Fibroblast of pulmonary artery (primary cell): ENCODE measurements at regions not wholly inside any gene's neighbourhood (a gene's known extent, or its start where the extent isn't known, plus 50 kb on each side); places are given as distances from the start of the nearest gene placed in this dataset.

Source experiments
- DNase-seq: peaks from one replicate; pipeline ENCODE4 v3.0.0-alpha.2; 2010; ENCODE audit warnings: low read depth
- H3K4me3 ChIP-seq: replicated peaks from 2 replicates; pipeline ENCODE4 v1.5.1; 2011; ENCODE audit warnings: low read depth, mild to moderate bottlenecking, control low read depth, low read length, moderate library complexity
- TF ChIP-seq, protein P1 (sequence below): IDR thresholded peaks from 2 replicates; pipeline ENCODE4 v1.5.1; 2011; ENCODE audit warnings: mild to moderate bottlenecking, control low read depth, low read length, inconsistent platforms; ENCODE audit errors: missing control alignments

DNA sequence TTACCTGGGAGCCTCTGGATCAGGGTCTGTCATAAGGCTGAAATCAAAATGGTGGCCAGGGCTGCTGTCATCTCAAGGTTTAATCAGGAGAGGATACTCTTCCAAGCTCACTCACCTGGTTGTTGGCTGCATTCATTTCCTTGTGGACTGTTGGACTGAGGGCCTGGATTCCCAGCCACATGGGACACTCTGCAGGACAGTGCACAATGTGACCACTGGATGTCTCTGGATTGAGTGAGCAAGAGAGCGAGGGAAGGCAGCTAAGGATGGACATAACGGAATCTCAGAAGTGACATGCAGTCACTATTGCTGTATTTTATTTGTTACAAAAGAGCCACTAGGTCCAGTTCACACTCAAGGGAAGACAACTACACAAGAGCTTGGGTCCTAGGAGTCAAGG, 229.1 kb downstream of the S1PR1 start:
- no peak for DNase-seq
- no peak overlapping the region for H3K4me3 ChIP-seq
- TF ChIP-seq, protein P1, sequence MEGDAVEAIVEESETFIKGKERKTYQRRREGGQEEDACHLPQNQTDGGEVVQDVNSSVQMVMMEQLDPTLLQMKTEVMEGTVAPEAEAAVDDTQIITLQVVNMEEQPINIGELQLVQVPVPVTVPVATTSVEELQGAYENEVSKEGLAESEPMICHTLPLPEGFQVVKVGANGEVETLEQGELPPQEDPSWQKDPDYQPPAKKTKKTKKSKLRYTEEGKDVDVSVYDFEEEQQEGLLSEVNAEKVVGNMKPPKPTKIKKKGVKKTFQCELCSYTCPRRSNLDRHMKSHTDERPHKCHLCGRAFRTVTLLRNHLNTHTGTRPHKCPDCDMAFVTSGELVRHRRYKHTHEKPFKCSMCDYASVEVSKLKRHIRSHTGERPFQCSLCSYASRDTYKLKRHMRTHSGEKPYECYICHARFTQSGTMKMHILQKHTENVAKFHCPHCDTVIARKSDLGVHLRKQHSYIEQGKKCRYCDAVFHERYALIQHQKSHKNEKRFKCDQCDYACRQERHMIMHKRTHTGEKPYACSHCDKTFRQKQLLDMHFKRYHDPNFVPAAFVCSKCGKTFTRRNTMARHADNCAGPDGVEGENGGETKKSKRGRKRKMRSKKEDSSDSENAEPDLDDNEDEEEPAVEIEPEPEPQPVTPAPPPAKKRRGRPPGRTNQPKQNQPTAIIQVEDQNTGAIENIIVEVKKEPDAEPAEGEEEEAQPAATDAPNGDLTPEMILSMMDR, result no peak

DNA sequence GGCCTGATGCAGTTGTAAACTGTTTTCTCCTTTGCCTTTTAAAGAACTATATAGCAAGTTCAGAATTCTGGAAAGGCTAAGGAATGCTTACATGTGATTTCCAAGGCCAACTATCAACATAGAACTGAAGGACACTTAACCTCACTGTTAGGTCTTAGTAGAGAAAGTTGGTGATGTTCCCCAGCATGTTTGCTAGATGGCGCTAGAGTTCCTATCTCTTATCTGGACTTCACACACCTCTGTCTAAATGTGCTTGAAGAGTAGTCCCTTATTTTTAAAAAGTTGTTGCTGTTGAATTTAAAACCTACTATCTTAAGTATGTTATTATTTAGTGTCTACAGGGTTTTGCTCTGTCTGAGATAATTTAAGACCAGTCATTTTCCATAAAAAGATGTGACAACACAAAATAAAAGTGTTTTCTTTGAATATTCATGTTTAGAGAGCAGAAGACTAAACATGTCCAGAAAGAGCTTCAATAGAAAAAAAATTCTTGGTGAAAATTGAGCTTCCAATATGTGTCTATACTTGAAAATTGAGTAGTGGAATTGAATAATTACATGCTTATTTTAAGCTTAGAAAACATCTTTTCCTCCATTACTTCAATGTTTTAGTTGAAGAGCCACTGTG, 237.3 kb downstream of the S1PR1 start:
- DNase-seq, result no peak
- no peak overlapping the region for H3K4me3 ChIP-seq
- TF ChIP-seq, protein P1, result peak; percentile 26

DNA sequence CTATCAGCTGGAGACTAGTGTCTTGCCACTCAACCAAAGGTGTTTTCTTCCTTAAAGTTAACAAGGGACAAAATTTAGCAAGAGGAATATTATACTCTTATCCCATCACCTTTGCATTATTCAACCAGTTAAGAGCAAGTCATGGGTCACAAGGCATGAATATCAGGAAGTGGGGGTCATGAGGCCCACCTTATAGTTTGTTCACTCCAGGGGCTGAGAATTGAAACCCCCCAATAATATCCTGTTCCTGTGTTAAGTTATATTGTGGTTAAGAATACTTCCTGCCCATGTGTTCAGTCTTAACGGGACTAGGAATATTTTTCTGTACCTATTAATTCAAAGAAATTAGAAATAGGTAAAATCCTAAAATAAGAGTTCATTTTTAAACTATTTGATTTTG, 239.7 kb downstream of the S1PR1 start:
- no peak overlapping the region for H3K4me3 ChIP-seq
- DNase-seq, result no peak
- TF ChIP-seq, protein P1, result no peak

DNA sequence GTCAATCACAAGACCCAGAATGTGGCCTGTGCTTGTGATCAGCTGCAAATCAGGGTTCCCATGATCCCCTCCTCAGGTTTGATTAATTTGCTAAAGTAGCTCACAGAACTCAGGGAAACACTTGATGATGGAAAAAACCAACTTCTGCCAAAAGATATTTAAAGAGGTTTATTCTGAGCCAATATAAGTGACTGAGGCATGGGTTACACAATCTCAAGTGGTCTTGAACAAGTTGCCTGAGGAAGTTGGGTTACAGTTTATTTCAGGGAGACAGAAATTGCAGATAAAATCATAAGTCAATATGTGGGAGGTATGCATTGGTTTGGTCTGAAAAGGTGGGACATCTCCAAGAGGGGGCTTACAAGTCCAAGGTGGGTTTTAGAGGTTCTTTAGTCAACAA, 243.1 kb downstream of the S1PR1 start:
- no peak for DNase-seq
- TF ChIP-seq, protein P1, result no peak
- H3K4me3 ChIP-seq, result no peak overlapping the region

DNA sequence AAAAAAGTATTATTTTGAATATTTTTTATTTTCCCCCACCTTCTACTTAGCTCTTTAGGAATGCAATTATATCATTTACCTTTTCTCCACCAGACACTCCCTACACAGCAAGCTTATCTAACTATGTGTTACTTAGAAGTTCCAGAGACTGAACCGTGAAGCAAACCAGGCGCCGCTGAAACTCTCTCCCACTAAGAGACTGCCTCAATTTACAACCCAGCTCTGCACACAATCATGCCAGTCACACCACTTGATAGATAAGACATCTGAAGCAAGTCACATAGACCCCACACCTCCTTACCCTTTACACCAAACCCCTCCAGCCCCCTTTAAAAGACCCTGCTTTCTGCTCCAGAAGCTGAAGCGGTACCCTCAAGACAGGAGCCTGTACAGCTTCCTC, 245.5 kb downstream of the S1PR1 start:
- TF ChIP-seq, protein P1, result no peak
- no peak for DNase-seq
- H3K4me3 ChIP-seq, result no peak overlapping the region

DNA sequence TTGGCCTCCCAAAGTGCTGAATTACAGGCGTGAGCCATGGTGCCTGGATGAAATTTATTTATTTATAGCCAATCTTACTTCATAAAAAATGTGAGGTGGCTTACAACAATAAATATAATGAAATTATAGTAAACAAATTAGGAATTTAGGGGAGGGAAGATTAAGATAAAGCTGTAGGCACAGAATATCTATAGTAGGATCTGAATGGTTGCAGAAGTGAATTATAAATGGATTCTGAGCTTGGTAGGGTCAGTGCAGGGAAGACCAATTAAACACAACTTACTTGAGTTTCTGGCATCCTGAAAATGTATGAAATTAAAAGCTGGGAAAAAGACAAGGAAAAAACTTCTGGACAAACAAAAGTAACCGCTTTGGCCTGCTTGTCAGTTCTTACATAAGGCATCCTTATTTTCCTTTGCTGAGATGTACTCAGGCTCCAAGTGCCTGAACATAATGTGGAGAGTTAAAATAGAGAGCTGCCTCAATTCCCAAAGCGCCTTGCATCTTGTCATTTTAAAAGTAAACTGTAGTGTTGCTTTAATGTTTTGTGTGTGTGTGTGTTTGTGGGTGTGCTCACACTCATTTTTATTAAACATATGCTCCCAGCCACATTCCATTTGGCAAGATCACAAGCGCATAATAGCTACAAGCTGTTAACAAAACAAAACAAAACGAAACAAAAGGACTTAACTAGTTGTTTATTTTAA, 247.3 kb downstream of the S1PR1 start:
- TF ChIP-seq, protein P1, result no peak
- no peak overlapping the region for H3K4me3 ChIP-seq
- DNase-seq, result no peak

DNA sequence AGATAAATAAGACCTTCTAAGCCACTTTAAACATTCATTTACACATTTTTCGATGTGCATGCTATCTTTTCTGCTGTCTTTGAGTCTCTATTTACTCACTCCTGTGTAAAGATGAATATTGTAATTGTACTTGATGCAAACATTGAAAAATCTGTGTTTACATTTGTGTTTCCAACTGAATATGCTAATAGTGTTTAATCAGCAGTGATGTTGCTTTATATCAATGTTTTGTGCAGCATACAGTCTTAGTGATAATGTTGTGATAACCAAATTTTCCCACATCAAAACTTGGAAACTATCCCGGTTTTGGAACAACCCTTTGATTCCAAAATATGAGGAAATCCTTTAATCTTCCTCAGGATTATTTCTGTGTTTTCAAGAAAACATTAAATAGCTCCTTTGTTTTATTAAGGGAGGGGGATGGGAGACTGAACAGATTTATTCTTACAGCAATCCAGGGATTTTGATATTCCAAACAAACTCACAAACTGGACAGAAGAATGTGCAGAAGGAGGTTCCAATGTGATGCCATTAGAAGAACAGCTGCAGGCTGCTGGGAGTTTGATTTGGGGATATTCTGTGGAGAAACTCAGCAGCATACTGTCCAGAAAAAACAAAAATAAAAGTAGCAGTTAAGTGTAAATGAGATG, 248.0 kb downstream of the S1PR1 start:
- no peak overlapping the region for H3K4me3 ChIP-seq
- TF ChIP-seq, protein P1, result no peak
- DNase-seq, result no peak
